ENCODE measurements at regions not wholly inside any gene's neighbourhood (a gene's known extent, or its start where the extent isn't known, plus 50 kb on each side); places are given as distances from the start of the nearest gene placed in this dataset.

- H3K27ac ChIP-seq, result no peak overlapping the region
- TF ChIP-seq CTCF (IDR thresholded peaks at IDR 0.05) (no peak), ZFX (IDR thresholded peaks at IDR 0.05; ENCODE audit: borderline replicate concordance) (no peak)
These were observed 481.8 kb upstream of the TENM4 start for GRCh38 chr11:79922641-79923040.

- H3K27ac ChIP-seq, result no peak overlapping the region
- no peak for TF ChIP-seq CTCF (IDR thresholded peaks at IDR 0.05)
- TF ChIP-seq ZFX (IDR thresholded peaks at IDR 0.05; ENCODE audit: borderline replicate concordance), result no peak
These were observed 479.6 kb upstream of the TENM4 start for GRCh38 chr11:79920480-79920879.

GRCh38 chr11:79919350-79919749 is 478.5 kb upstream of the TENM4 start:
- TF ChIP-seq CTCF (IDR thresholded peaks at IDR 0.05) (no peak), ZFX (IDR thresholded peaks at IDR 0.05; ENCODE audit: borderline replicate concordance) (no peak)
- no peak overlapping the region for H3K27ac ChIP-seq

- H3K27ac ChIP-seq, result no peak overlapping the region
- TF ChIP-seq ZFX (IDR thresholded peaks at IDR 0.05; ENCODE audit: borderline replicate concordance), result no peak
- no peak for TF ChIP-seq CTCF (IDR thresholded peaks at IDR 0.05)
These were observed 478.0 kb upstream of the TENM4 start for GRCh38 chr11:79918846-79919245.

- H3K27ac ChIP-seq, result no peak overlapping the region
- TF ChIP-seq CTCF (IDR thresholded peaks at IDR 0.05) (0 out of 2 replicates have a peak, but pooled peaks have one; percentile 9), ZFX (IDR thresholded peaks at IDR 0.05; ENCODE audit: borderline replicate concordance) (no peak)
These were observed 465.3 kb upstream of the TENM4 start for GRCh38 chr11:79906164-79906563.

GRCh38 chr11:79902493-79902892 is 461.7 kb upstream of the TENM4 start:
- H3K27ac ChIP-seq, result no peak overlapping the region
- no peak for TF ChIP-seq CTCF (IDR thresholded peaks at IDR 0.05)
- no peak for TF ChIP-seq ZFX (IDR thresholded peaks at IDR 0.05; ENCODE audit: borderline replicate concordance)

- no peak overlapping the region for H3K27ac ChIP-seq
- TF ChIP-seq ZFX (IDR thresholded peaks at IDR 0.05; ENCODE audit: borderline replicate concordance), result no peak
- no peak for TF ChIP-seq CTCF (IDR thresholded peaks at IDR 0.05)
These were observed 457.1 kb upstream of the TENM4 start for GRCh38 chr11:79897896-79898295.
